Choroid plexus epithelial cell (primary cell): ENCODE measurements at regions not wholly inside any gene's neighbourhood (a gene's known extent, or its start where the extent isn't known, plus 50 kb on each side); places are given as distances from the start of the nearest gene placed in this dataset.

Experiments
- DNase-seq: peaks from one replicate; pipeline ENCODE4 v3.0.0-alpha.2; 2010; ENCODE audit warnings: low read depth
- H3K4me3 ChIP-seq: 2 replicates; pipeline ENCODE4 v1.5.1; 2011; ENCODE audit warnings: low read depth, mild to moderate bottlenecking, control low read depth, low read length, moderate library complexity
- TF ChIP-seq, protein P1 (sequence below): conservative IDR thresholded peaks from 2 replicates; pipeline ENCODE4 v1.5.1; 2011; ENCODE audit warnings: low read depth, mild to moderate bottlenecking, control low read depth, inconsistent platforms, low read length, moderate library complexity

GRCh38 chr14:58825606-58826005 is 187.8 kb downstream of the DACT1 start:
- TF ChIP-seq, protein P1, sequence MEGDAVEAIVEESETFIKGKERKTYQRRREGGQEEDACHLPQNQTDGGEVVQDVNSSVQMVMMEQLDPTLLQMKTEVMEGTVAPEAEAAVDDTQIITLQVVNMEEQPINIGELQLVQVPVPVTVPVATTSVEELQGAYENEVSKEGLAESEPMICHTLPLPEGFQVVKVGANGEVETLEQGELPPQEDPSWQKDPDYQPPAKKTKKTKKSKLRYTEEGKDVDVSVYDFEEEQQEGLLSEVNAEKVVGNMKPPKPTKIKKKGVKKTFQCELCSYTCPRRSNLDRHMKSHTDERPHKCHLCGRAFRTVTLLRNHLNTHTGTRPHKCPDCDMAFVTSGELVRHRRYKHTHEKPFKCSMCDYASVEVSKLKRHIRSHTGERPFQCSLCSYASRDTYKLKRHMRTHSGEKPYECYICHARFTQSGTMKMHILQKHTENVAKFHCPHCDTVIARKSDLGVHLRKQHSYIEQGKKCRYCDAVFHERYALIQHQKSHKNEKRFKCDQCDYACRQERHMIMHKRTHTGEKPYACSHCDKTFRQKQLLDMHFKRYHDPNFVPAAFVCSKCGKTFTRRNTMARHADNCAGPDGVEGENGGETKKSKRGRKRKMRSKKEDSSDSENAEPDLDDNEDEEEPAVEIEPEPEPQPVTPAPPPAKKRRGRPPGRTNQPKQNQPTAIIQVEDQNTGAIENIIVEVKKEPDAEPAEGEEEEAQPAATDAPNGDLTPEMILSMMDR = no peak
- H3K4me3 ChIP-seq = no peak overlapping the region
- DNase-seq = no peak

DNA sequence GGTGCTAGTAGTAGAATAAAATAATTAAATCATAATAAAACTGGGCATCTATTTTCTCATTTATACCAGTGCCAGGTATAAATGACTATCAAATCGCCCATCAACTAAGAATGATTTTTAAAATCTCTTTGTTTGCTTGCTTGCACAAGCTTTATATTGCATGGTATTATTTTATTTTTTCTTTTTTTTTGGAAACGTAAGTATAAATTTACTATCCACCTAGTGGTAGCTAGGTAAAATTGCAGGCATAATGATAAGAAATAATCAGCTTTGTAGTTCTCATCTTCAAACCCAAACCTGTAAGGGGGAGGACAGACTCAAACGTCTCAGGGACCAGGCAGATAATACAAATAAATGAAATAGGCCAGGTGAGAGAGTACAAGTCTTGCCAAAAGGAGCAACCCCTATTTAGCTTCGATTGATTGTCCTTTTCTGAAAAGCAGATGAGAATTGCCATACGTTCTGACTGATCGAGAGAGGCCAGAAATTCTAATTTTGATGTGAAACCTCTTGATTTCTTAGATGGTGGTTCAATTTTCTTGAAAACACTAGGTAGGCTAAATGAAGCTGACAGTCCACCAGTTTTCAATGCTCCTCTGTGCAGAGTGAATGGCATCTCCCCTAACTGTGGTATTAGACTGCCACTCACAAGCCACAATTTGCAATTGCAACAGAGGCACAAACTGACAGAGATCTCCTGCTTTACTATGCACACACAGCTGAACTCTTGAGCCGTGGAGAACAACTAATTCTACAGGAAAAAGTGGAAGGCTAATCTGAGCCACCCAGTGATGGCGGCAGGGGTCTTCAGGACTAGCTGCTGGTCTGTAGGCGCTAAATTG is 189.3 kb downstream of the DACT1 start:
- H3K4me3 ChIP-seq = no peak overlapping the region
- DNase-seq = no peak
- TF ChIP-seq, protein P1 = peak; percentile 37

GRCh38 chr14:58828298-58828697 is 190.5 kb downstream of the DACT1 start:
- TF ChIP-seq, protein P1 = no peak
- H3K4me3 ChIP-seq = no peak overlapping the region
- DNase-seq = no peak

- DNase-seq = peak; percentile 43
- TF ChIP-seq, protein P1 = no peak
- no peak overlapping the region for H3K4me3 ChIP-seq
Observed at GRCh38 chr14:58829594-58829993, 191.8 kb downstream of the DACT1 start.

DNA sequence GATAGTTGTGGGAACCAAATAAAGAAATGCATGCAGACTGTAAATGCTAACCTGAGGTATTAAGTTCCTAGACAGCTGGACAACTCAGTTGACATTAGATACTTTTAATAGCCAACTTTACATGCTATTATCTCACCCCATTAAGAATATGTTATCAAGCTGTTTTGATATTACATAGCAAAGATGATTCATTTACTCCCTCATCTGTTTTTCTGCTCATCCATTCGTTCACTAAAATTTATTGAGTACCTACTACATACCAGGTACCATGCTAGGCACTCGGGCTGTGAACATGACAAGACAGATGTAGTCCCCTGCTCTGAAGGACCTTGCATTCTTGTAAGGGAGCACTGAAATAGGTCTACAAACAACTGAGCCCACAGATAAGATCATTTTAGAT is 192.4 kb downstream of the DACT1 start:
- TF ChIP-seq, protein P1 = no peak
- DNase-seq = no peak
- H3K4me3 ChIP-seq = no peak overlapping the region

DNA sequence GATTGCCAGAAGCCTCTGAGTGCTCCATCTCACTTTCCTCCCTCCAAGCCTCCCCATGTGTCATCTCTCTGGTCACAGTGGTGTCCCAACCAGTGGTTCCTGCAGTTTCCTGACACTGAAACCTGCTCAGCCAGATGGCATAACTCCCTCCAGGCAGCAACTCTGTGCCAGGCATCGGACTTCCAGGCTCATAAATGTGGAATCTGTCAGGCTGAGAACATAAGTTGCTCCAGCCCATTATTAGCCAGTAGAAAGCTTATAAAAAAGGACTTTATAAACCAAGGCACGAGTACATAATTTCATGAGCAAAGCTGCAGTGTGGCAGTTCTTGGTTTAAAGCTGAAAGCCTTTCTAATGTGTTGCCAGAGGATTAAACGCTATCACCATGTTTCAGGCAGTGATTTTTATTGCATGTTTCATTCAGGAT is 194.3 kb downstream of the DACT1 start:
- DNase-seq = no peak
- no peak overlapping the region for H3K4me3 ChIP-seq
- TF ChIP-seq, protein P1 = no peak
